Renal cortical epithelial cell (primary cell): ENCODE measurements at regions not wholly inside any gene's neighbourhood (a gene's known extent, or its start where the extent isn't known, plus 50 kb on each side); places are given as distances from the start of the nearest gene placed in this dataset.

Source experiments
- DNase-seq: peaks from one replicate; pipeline ENCODE4 v3.0.0-alpha.2; 2011; ENCODE audit warnings: low read depth

DNA sequence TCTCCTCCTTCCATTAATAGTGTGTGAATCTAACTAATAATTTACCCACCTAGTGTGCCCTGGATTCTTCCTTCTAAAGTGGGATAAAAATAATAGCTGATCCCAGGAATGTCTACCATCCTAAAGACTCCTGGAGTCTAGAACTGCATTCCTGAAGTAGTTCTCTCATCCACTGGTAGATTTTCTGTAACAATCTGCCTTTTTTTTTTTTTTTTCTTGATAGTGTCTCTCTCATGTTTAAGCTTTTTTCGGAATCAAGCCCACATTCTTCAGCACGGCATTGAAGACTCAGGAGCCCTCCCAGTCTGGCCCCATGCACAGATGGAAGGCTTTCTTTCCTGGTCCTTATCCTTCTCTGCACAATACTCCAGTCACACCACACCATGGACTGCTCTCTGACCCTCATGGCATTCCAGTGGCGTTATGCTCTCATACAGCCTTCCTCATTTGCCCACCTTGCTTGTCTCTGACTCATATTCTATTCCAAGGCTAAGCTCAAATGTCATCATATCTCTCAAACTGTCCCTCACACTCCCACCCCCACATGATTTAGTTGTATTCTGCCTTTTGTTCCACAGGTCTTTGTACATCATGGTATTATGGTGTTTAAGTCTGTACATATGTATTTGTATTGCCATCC, 68.7 kb upstream of the FRY start:
- DNase-seq: peak; percentile 64

DNA sequence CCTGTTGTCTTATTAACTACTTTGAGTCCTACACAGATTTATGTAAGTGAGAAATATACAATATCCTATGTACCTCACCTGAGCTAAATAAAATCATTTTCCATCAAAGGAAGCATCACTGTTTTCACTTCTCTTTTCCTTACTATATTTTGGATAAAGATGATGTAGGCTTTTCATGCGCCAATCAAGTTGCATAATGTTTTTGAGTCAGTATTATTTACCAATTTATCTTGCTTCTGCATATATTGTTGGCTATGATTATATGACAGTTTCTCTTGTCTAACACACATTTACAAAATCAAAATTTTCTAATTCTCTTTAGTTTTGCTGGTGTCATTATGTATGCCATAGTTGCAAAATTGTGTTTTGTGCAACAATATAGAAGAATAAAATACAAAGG, 67.9 kb upstream of the FRY start:
- DNase-seq: no peak

DNA sequence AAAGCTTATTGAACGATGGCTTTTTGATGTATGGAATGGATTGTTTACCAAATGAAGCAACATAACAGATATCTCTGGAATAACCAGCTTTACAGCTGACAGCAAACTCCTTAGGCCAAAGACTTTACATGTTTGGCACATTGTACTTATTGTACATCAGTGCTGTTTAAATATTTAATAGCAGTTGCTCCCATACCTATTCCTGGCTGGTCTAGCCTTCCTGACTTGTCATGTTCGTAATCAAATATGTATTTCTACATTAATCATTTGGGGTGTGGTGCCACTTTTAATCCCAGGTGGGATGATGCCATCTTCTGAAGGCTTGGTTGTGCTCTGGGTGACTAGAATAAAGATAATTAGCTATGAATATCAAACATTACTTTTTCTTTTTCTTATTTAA, 67.4 kb upstream of the FRY start:
- no peak for DNase-seq

DNA sequence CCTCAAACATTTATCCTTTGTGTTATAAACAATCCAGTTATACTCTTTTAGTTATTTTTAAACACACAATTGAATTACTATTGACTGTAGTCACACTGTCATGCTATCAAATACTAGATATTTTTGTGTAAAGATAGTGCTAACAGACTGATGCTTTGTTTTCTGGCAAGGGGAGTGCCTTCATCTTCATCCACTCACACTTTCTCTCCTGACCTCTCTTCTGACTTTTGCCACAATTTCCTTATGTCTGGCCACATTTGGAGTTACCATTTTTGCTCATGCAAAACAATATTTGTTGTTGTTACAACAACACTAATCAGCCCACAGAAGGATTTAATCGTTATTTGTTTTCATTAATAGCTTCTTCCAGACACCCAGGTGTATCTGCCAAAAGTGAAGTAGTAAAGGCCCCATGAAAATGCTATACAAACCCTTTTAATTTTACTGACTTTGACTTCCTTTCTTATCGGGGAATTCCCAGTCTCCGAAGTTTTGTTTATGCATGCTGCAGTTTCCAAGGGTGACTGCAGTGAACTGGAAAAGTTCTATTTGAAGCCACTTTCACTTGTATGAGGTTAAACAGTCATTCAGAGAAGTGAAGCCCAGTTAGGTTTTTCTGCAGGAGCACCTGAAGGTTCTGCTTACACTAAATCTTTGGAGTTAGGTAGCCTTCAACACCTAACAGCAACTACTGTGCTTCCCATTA, 66.1 kb upstream of the FRY start:
- DNase-seq: peak; percentile 95

DNA sequence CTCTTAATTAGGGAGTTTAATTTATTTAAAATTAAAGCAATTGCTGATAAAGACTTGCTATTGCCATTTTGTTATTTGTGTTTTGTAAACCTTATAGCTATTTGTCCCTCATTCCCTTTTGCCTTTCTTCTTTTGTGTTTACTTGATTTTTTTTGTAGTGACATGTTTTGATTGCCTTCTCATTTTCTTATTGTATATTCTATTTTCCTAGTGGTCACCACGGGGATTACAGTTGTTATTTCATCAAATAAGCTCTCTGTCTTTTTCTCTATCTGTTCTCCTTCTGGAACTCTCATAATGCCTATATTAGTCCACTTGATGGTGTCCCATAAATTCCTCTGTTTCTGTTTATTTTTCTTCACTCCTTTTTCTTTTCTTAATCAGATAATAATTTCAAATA, 64.4 kb upstream of the FRY start:
- DNase-seq: no peak

DNA sequence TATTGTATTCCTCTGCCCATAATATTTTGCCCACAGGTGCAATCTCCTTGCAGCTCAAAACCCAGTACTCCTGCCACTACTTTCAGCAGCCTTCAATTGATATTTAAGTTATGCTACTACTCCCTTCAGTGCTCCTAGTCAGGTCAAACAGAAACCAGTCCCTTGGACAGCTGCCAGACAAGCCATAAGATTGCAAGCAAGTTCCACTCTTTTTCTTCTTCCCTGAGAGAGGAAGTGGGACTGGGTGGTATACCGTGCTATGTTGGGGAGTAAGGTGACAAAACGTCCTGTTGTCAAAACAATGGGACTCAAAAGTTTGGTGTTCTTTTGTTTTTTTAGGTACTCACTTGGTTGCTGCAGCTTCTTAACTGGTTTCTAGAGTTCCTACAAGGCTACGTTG, 63.1 kb upstream of the FRY start:
- DNase-seq: peak; percentile 68

DNA sequence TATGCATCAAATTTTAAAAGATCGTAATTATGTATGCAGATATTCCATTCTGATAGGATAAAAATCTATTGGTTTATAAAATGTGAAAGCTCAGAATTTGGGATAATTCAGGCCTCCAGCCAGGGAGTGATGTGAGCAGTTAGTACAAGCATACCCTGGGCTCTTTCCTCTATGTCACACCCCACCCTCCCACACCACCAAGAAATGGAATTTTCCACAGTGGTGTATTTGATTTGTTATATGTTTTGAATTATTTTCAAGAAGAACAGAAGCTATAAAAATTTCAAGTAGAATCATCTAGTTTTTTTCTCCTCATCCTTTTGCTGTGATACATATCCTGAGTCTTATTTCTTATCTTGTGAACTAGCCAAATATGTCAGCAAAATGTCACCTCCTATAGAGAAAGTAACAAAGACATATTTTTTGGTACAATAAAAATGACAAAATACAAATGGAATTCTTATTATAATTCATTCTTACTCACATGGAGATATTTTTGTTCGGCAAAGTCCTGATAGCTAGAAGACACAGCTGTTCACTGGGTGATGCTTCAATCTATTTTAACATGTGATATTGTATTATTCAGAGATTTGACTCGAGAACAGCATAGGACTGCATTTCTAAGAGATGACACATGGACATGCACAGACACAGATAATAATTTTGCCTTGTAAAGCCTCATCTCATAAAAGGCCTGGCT, 61.2 kb upstream of the FRY start:
- no peak for DNase-seq

DNA sequence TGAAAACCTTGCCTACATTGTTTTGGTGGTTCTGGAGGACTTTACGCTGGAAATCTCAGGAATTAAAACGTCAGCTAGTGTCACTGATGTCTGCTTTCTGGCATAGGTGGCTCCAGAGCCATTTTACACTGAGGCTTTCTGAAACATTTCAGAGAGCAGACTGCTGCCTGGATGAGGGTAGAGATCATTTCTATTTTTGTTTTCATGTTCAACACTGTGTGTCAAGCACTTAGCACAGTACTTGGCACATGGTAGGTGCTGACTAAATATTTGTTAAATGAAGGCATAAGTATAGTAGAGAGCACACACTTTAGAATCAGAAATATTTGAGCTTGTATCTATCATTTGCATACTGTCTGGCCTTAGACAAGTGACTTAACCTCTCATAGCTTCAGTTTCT, 59.1 kb upstream of the FRY start:
- DNase-seq: no peak

DNA sequence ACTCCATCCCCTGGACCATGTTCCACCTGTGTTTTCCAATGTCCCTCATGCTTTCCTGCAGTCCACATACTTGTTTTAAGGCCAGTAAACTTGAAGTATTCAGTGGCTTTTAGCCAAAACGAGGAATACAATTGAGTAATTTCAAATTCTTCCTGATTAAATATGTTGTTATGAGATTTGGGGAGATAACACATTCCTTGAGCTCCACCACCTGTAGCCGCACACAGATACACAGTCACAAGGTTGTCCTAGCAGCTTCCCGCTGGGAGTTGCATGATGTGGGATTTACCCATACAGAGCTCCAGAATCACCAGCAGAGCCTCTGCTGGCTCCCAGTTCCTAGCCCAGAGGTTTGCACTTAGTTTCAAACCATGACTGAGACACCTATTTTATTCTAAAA, 53.6 kb upstream of the FRY start:
- DNase-seq: peak; percentile 56

DNA sequence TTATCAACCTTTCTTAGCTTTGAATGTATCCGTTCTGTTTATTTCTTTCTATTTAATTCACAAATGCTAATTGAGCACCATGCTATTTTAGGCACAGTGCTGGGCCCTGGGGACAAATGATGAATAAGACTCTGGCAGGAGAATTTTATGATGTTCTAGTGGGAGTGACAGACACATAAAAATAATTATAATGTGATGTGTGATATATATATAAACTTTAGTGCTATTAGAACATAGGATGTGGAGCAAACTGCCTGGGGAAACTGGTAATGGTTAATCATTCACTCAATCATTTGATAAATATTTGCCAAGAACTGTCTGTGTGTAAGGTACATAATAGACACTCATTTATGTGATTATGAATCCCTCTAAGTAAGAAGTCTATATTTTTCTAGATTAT, 50.7 kb upstream of the FRY start:
- peak; percentile 41 for DNase-seq
